ENCODE measurements at regions not wholly inside any gene's neighbourhood (a gene's known extent, or its start where the extent isn't known, plus 50 kb on each side); places are given as distances from the start of the nearest gene placed in this dataset.
A peak's percentile ranks its signal among the peaks of the same experiment; 100 is the strongest.

DNA sequence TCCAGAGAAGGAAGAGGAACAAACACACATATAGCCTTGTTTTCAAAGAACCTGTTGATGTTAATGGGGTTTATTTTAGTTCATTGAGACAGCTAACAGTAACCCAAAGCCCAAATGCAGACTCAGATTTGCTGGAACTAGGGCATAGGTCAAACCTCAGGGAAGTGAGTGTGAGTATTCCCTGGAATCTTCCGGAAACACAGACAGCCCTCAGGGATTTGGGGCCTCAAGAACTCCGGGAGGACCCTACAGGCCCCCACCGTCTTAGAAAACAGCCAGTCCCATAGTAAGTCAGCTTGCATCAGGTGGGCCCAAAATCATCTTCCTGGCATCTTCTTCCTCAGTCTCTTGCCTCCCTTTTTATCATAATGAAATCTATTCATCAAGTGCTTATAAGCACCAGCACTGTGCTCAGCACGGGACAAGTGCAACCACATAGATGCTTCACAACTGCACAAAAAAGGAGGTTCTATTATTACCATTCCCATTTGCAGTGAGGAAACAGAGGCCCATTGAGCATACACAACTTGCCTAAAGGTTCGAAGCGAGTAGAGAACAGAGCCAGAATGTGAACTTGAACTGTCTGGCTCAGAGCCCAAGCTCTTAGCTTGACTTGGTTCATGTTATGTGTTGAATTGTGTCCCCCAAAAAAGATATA is 50.2 kb upstream of the BCL11A start:
- no peak for DNase-seq

DNA sequence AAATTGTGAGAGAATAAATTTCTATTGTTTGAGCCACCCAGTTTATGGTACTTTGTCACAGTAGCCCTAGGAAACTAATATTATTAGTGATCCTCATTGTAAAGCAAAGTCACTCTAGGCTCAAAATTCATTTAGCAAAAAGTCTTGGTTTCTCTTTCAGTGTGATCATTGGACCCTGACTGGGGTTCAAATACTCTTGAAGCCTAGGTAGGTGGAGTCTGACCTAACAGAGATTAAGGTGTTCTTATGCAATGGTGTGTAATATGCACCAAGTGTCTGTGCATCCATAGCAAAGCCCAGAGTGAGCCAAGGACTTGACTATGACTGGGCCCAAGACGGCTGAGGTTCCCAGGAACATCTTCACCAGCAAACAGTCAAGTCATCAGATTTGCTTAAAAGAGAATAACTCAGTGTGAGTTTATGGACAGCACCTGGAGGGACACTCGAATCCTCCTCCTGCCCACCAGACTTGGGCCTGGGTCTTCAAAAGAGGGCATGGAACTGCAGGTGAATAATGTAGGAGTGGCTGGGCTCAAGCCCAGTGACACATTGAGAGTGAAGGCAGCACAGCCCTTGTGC is 51.1 kb upstream of the BCL11A start:
- DNase-seq, result no peak

GRCh38 chr2:60605866-60606265 is 52.4 kb upstream of the BCL11A start:
- DNase-seq, result no peak

GRCh38 chr2:60608679-60609078 is 55.2 kb upstream of the BCL11A start:
- DNase-seq, result no peak

DNA sequence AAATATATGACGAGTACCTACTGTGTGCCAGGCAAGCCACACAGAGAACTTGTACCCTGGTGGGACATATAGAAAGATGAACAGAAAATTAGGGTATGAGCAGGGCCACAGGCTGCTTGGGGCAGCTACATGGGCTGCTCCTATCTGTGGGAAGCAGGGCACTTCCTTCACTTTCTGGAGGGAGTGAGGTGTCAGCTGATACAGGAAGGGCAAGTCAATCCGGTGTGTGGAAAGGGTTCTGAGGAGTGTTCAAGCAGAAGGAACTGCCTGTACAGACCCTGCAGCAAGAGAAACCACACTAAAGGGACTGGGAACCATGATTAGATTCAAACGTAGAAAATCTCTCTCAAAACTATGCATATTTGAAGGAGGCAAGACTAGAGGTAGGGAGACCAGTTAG is 58.6 kb upstream of the BCL11A start:
- no peak for DNase-seq

DNA sequence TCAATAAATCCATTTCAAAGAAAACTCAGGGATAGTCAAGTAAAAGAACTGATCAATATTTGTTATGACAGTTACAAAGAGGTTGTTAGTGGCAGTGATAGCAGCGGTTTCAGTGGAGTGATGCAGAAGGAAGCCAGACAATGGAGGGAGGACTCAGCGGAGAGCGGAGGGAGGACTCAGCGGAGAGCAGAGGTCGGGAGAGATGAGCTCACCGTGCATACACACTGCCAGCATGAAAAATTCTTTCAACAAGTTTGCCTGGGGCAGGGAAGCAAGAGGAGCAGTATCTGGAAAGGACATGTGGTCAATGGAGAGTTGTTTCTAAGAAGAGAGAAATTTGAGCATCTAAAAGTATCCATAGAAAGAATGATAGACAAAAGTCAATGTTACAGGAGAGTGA is 60.9 kb upstream of the BCL11A start:
- DNase-seq, result no peak

DNA sequence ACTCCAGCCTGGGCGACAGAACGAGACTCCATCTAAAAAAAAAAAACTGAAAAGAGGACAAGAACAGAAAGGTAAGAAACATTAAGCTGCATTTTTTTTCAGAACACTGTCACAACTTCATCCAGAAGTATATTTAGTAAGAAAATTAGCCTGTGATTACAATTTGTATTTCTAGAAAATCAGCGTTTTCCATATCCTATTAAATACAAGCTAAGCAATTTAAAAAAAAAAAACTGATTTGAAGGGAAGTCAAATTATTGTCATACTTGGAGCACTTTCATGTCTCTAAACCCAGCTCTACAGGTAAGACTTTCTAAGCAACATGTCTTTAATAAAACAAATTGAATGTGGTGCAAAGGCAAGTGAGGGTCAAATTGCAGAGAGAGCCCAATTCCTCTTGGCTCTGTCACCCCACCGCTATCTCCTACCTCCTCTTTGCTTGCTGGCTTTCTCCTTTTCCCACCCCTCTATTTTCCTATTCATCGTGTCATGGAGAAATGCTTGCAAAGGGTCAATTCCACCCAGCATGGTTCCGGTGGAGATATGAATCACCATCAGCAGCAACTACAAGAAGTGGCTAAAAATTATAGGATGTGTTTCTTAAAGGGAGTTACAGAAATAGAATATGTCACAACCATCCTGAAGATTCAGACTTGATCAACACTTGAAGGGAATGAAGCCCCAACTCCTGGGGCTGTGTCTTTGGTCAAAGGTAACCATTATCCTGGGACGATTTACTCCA is 68.4 kb upstream of the BCL11A start:
- DNase-seq, result no peak

DNA sequence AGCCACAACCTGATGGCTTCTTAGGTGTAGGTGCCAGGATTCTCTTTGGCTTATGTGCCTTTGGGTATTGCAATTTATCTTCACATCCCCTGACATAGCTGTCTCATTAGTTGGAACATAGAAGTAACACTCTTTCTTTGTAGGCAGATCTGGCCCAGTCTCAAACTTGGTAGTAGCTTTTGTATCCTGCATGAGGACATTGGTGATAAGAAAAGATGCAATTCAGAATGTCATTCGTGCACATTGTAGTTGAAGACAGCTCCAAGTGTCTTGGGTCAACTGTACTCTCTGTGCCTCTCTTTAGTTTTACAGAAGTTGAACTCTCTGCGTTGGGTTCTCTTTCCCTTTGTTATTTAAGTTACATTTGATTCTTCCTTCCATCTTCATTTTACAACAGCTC is 69.6 kb upstream of the BCL11A start:
- DNase-seq, result no peak

GRCh38 chr2:60627412-60627811 is 74.0 kb upstream of the BCL11A start:
- DNase-seq, result no peak

GRCh38 chr2:60628026-60628425 is 74.6 kb upstream of the BCL11A start:
- DNase-seq, result no peak

DNA sequence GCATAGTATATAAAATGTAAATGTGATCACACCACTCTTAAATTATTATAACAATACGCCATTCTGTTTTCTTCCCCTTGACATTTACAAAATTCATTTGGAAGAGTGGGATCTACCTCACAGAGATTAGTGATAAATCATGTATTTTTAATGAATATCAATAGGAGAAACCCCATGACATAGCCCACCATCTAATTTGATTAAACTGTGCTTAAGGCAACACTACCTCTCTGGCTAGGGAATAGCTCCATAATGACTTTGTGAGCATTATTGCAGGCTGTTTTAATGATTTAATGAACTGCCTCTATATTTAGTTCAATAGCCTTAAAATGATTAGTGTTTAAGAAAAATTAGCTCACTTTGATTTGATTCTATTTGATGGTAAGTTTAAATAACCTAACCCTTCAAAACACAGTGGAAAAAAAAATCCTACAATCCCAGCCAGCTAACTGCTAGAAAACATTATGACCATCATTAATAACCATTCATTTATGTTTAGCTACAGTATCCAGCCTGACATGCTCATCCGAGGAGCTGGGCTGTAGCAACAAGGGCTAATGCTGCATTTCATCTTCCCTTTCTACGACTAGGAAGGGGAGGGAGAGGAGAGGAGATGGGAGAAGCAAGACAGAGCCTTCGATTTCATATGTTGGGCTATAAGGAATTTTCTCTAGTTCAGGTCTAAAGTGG is 75.3 kb upstream of the BCL11A start:
- no peak for DNase-seq

- no peak for DNase-seq
These were observed 75.8 kb upstream of the BCL11A start for GRCh38 chr2:60629305-60629662.

GRCh38 chr2:60629801-60630385 is 76.4 kb upstream of the BCL11A start:
- DNase-seq, result no peak

GRCh38 chr2:60633615-60634014 is 80.2 kb upstream of the BCL11A start:
- peak; percentile 96 for DNase-seq

- DNase-seq, result no peak
These were observed 81.0 kb upstream of the BCL11A start for GRCh38 chr2:60634438-60634837.

DNA sequence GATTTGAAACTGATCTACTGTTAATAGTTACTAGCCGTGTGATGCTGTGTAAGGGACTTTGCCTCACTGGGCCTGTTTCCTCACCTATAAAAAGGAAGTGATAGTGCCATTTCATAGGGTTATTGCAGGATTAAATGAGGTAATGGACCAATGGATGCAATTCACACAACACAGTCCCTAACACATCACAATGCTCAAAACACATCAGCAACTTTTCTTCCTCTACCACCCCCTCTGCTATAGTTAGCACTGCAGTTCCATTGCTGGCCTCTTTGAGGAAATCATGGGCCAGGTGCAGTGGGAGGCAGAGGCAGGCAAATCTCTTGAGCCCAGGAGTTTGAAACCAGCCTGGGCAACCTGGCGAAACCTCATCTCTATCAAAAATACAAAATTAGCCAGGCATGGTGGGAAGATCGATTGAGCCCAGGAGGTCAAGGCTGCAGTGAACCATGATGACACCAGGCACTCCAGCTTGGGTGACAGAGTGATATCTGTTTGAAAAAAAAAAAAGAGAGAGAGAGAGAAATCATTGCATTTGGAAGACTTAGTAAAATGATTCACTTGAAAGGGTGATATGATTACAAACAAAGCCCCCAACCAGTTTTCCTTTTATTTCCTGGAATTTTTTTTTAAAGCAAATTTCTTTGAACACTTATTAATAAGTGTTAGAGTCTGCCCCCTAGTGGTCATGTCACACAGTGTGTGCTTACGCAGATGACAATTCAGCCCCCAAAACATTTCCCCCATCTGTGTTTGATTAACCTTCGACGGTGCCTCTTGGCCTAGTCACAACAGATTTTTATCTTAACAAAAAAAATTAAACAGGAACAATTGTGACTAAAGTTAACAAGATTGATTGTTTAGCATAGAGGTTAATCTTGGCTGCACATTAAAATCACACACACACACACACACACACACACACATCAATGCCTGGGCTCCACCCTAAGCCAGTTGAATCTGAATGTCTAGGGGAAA is 88.6 kb upstream of the BCL11A start:
- peak; percentile 38 for DNase-seq

GRCh38 chr2:60643747-60644146 is 90.3 kb upstream of the BCL11A start:
- DNase-seq, result no peak

DNA sequence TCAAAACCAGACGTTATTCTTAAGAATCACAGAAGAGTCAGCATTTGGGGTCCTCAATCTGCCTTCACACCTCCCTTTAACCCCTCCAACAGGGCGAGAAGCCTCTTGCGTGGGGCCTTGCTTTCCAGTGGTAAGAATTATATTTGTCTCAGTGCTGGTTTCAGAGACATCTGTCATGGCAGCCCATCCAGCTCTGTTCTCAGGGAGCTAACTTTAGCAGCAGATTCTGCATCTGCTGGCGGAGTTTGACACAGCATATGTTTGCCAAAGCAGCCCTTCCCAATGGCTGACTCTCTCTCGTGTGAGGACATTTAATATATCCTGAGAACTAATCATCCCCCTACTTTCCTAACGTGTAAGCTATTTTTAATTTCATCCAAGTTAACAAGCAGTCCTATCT is 91.5 kb upstream of the BCL11A start:
- no peak for DNase-seq

GRCh38 chr2:60648191-60648590 is 94.7 kb upstream of the BCL11A start:
- no peak for DNase-seq

DNA sequence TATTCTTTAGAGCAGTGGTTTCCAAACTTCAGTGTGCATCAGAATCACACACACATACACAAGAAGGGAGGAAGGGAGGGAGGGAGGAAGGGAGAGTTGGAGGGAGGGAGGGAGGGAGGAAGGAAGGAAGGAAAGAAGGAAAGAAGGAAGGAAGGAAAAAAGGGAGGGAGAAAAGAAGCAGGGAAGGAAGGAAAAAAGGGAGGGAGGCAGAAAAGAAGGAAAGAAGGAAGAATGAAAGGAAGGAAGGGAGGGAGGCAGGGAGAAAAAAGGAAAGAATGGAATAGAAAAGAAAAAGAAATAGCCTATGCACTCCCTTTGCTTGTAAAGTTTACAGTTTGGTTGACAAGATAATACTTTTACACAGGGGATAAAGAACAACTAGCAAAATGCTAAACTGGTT is 96.3 kb upstream of the BCL11A start:
- DNase-seq, result no peak

GRCh38 chr2:60652832-60653340 is 99.4 kb upstream of the BCL11A start:
- DNase-seq, result no peak

DNA sequence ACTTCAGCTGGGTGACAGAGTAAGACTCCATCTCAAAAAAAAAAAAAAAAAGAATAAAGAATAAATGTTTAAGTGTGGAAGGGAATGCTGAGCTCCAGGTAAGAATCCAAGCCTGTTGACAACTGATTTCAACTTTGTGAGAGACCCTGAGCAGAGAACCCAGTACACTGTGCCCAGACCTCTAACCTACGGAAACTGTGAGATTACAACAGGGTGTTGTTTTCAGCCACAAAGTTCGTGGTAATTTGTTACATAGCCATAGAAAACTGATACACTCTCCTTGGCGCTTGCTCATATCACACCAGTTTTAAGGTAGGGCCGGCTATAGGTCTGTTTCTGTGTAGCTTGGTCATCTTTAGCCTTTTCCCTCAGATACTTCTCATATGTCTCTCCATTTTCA is 98.4 kb upstream of the PAPOLG start:
- no peak for DNase-seq

All from NCI-H1105 treated with DMSO at 0.1 percent for 48 hours (cell line).